Neural progenitor cell (in vitro differentiated cells): ENCODE measurements at regions not wholly inside any gene's neighbourhood (a gene's known extent, or its start where the extent isn't known, plus 50 kb on each side); places are given as distances from the start of the nearest gene placed in this dataset.

Experiments used
- DNase-seq: peaks from one replicate; pipeline ENCODE4 v3.0.0-alpha.2; 2016; ENCODE audit warnings: low spot score
- H2AFZ ChIP-seq: fragments of 200-600 bp; sonication (generic); replicated peaks from 2 replicates; pipeline ENCODE4 v1.6.1; 2016; ENCODE audit warnings: antibody characterized with exemption
- H3F3A ChIP-seq: fragments of 200-600 bp; sonication (generic); 2 replicates; pipeline ENCODE4 v1.6.1; 2016; ENCODE audit warnings: antibody characterized with exemption, low read depth
- H3K27ac ChIP-seq: fragments of 200-600 bp; sonication (generic); 2 replicates; pipeline ENCODE4 v1.5.1; 2016; ENCODE audit warnings: mild to moderate bottlenecking
- H3K27me3 ChIP-seq: fragments of 200-600 bp; sonication (generic); 2 replicates; pipeline ENCODE4 v1.6.1; 2016; ENCODE audit warnings: mild to moderate bottlenecking, moderate library complexity
- H3K36me3 ChIP-seq: fragments of 200-600 bp; sonication (generic); 2 replicates; pipeline ENCODE4 v1.5.1; 2016
- H3K4me1 ChIP-seq: fragments of 200-600 bp; sonication (generic); 2 replicates; pipeline ENCODE4 v1.6.1; 2016; ENCODE audit warnings: mixed run types
- H3K4me2 ChIP-seq: fragments of 200-600 bp; sonication (generic); 2 replicates; pipeline ENCODE4 v1.6.1; 2016
- H3K4me3 ChIP-seq: fragments of 200-600 bp; sonication (generic); 2 replicates; pipeline ENCODE4 v1.5.1; 2016
- H3K79me2 ChIP-seq: fragments of 200-600 bp; sonication (generic); 2 replicates; pipeline ENCODE4 v1.6.1; 2016; ENCODE audit warnings: low read depth
- H3K9ac ChIP-seq: fragments of 200-600 bp; sonication (generic); 2 replicates; pipeline ENCODE4 v1.6.1; 2016
- H3K9me3 ChIP-seq: fragments of 200-600 bp; sonication (generic); 2 replicates; pipeline ENCODE4 v1.5.1; 2016; ENCODE audit warnings: low read depth
- H4K20me1 ChIP-seq: fragments of 200-600 bp; sonication (generic); 2 replicates; pipeline ENCODE4 v1.6.1; 2016; ENCODE audit warnings: low read depth
- H3K27ac Mint-ChIP-seq: 3 replicates; pipeline ENCODE4 v1.8.0; 2021; ENCODE audit warnings: mixed read lengths
- H3K27me3 Mint-ChIP-seq: 2 replicates; pipeline ENCODE4 v1.8.0; 2022; ENCODE audit warnings: low read depth, mild to moderate bottlenecking, inconsistent platforms, moderate library complexity, mixed read lengths; ENCODE audit not compliant: insufficient read depth
- H3K36me3 Mint-ChIP-seq: 3 replicates; pipeline ENCODE4 v1.8.0; 2021; ENCODE audit warnings: mixed read lengths
- H3K4me1 Mint-ChIP-seq: 3 replicates; pipeline ENCODE4 v1.8.0; 2021; ENCODE audit warnings: mixed read lengths
- H3K4me3 Mint-ChIP-seq: 3 replicates; pipeline ENCODE4 v1.8.0; 2021; ENCODE audit warnings: mild to moderate bottlenecking, moderate library complexity, mixed read lengths
- H3K9me3 Mint-ChIP-seq: 3 replicates; pipeline ENCODE4 v1.8.0; 2020; ENCODE audit warnings: mixed read lengths
- CTCF ChIP-seq: fragments of 200-600 bp; sonication (generic); IDR thresholded peaks from 2 replicates; pipeline ENCODE4 v1.5.1; 2017; ENCODE audit warnings: antibody characterized with exemption, mild to moderate bottlenecking
- EZH2 ChIP-seq: fragments of 200-600 bp; sonication (generic); IDR thresholded peaks from 2 replicates; pipeline ENCODE4 v1.6.1; 2017; ENCODE audit warnings: antibody characterized with exemption, mild to moderate bottlenecking, moderate library complexity
- EZH2phosphoT487 ChIP-seq: fragments of 200-600 bp; sonication (generic); IDR thresholded peaks from 2 replicates; pipeline ENCODE4 v1.6.1; 2017; ENCODE audit warnings: antibody characterized with exemption

- TF ChIP-seq CTCF, result no peak
- TF ChIP-seq EZH2phosphoT487, result no peak
- TF ChIP-seq EZH2, result no peak
- H3K9ac ChIP-seq, result no peak overlapping the region
- no peaks in the 10 kb centered on the region for H3K27me3 ChIP-seq
- H3K4me1 ChIP-seq, result no peaks in the 10 kb centered on the region
- DNase-seq, result no peak
- H4K20me1 ChIP-seq, result no peaks in the 10 kb centered on the region
- Mint-ChIP-seq H3K36me3 (no peaks in the 10 kb centered on the region), H3K27me3 (no peaks in the 10 kb centered on the region), H3K4me1 (peaks cover 3% of the 10 kb centered on the region), H3K4me3 (no peak overlapping the region), H3K27ac (no peak overlapping the region), H3K9me3 (peaks cover 4% of the 10 kb centered on the region)
- no peak overlapping the region for H3K4me2 ChIP-seq
- no peak overlapping the region for H3K27ac ChIP-seq
- no peak overlapping the region for H2AFZ ChIP-seq
- H3F3A ChIP-seq, result no peaks in the 10 kb centered on the region
- no peaks in the 10 kb centered on the region for H3K79me2 ChIP-seq
- no peak overlapping the region for H3K4me3 ChIP-seq
- no peaks in the 10 kb centered on the region for H3K36me3 ChIP-seq
- H3K9me3 ChIP-seq, result no peaks in the 10 kb centered on the region
Measured at GRCh38 chr15:46111730-46112129, 476.9 kb downstream of the SQOR start.

- no peak overlapping the region for H3K9ac ChIP-seq
- DNase-seq, result no peak
- no peaks in the 10 kb centered on the region for H3K4me1 ChIP-seq
- H2AFZ ChIP-seq, result no peak overlapping the region
- no peaks in the 10 kb centered on the region for H3K36me3 Mint-ChIP-seq
- peaks cover 16% of the 10 kb centered on the region for H3K9me3 Mint-ChIP-seq
- H3K4me1 Mint-ChIP-seq, result peaks cover 11% of the 10 kb centered on the region
- TF ChIP-seq EZH2phosphoT487, result no peak
- H3K27me3 ChIP-seq, result no peaks in the 10 kb centered on the region
- H3K36me3 ChIP-seq, result no peaks in the 10 kb centered on the region
- no peak overlapping the region for H3K4me2 ChIP-seq
- no peak overlapping the region for H3K27ac Mint-ChIP-seq
- no peaks in the 10 kb centered on the region for H4K20me1 ChIP-seq
- H3K9me3 ChIP-seq, result no peaks in the 10 kb centered on the region
- H3K4me3 ChIP-seq, result no peak overlapping the region
- no peak overlapping the region for H3K27ac ChIP-seq
- H3K79me2 ChIP-seq, result no peaks in the 10 kb centered on the region
- H3K4me3 Mint-ChIP-seq, result no peak overlapping the region
- H3K27me3 Mint-ChIP-seq, result no peaks in the 10 kb centered on the region
- no peaks in the 10 kb centered on the region for H3F3A ChIP-seq
Measured at GRCh38 chr15:46117071-46117470, 482.2 kb downstream of the SQOR start.

DNA sequence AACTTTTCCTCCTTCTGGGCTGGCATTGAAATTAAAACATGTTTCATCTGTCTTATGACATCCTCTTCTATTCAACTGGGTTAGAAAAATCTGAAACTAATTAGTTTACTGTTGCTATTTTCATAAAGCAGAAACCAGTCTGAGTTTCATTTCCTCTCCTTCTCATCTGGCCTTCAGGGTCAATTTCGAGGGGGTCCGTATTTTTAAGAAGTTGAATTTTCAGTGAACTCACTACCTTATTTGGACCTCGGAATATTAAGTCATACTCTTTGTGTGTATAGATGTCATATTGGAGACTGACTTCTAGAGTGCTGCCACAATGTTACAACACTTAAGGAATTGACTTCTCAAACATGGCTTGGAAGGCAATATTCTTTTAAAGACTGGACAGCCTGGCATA is 485.9 kb downstream of the SQOR start:
- H3K79me2 ChIP-seq, result no peaks in the 10 kb centered on the region
- no peak overlapping the region for H3K27ac Mint-ChIP-seq
- peaks cover 17% of the 10 kb centered on the region for H3K9me3 ChIP-seq
- H3K9ac ChIP-seq, result no peak overlapping the region
- H3K4me1 ChIP-seq, result no peaks in the 10 kb centered on the region
- H2AFZ ChIP-seq, result no peak overlapping the region
- H3K9me3 Mint-ChIP-seq, result peaks cover 36% of the 10 kb centered on the region
- H3F3A ChIP-seq, result no peaks in the 10 kb centered on the region
- no peak overlapping the region for H3K27ac ChIP-seq
- no peak overlapping the region for H3K4me3 Mint-ChIP-seq
- no peaks in the 10 kb centered on the region for H3K36me3 Mint-ChIP-seq
- no peak overlapping the region for H3K4me2 ChIP-seq
- H3K4me1 Mint-ChIP-seq, result peaks cover 8% of the 10 kb centered on the region
- no peaks in the 10 kb centered on the region for H3K27me3 ChIP-seq
- H4K20me1 ChIP-seq, result no peaks in the 10 kb centered on the region
- no peak for DNase-seq
- no peak overlapping the region for H3K4me3 ChIP-seq
- peaks cover 2% of the 10 kb centered on the region for H3K27me3 Mint-ChIP-seq
- TF ChIP-seq CTCF (no peak), EZH2phosphoT487 (no peak), EZH2 (no peak)
- H3K36me3 ChIP-seq, result peaks cover 18% of the 10 kb centered on the region

GRCh38 chr15:46121441-46121840 is 486.6 kb downstream of the SQOR start:
- Mint-ChIP-seq H3K4me1 (peaks cover 8% of the 10 kb centered on the region), H3K4me3 (no peak overlapping the region), H3K27ac (no peak overlapping the region), H3K27me3 (peaks cover 2% of the 10 kb centered on the region), H3K9me3 (peaks cover 35% of the 10 kb centered on the region), H3K36me3 (no peaks in the 10 kb centered on the region)
- no peak overlapping the region for H3K4me2 ChIP-seq
- no peaks in the 10 kb centered on the region for H3F3A ChIP-seq
- peaks cover 17% of the 10 kb centered on the region for H3K9me3 ChIP-seq
- H3K79me2 ChIP-seq, result no peaks in the 10 kb centered on the region
- H3K4me1 ChIP-seq, result no peaks in the 10 kb centered on the region
- H3K9ac ChIP-seq, result no peak overlapping the region
- TF ChIP-seq EZH2 (no peak), CTCF (no peak), EZH2phosphoT487 (no peak)
- no peak for DNase-seq
- no peak overlapping the region for H3K4me3 ChIP-seq
- H3K27me3 ChIP-seq, result no peaks in the 10 kb centered on the region
- H3K27ac ChIP-seq, result no peak overlapping the region
- no peaks in the 10 kb centered on the region for H4K20me1 ChIP-seq
- H3K36me3 ChIP-seq, result peaks cover 18% of the 10 kb centered on the region
- no peak overlapping the region for H2AFZ ChIP-seq
